H1 (cell line): ENCODE measurements at regions not wholly inside any gene's neighbourhood (a gene's known extent, or its start where the extent isn't known, plus 50 kb on each side); places are given as distances from the start of the nearest gene placed in this dataset.

Experiments
- GTF2F1 ChIP-seq: IDR thresholded peaks from 2 replicates; pipeline ENCODE4 v1.6.1; 2012; ENCODE audit warnings: low read depth, low read length, improper control_type of control experiment, borderline replicate concordance
- TEAD4 ChIP-seq: IDR thresholded peaks from 2 replicates; pipeline ENCODE4 v1.6.1; 2012; ENCODE audit warnings: low read depth, low read length, inconsistent platforms, mixed read lengths
- TF ChIP-seq, protein P1 (sequence below): fragments of 300-600 bp; sonication (generic); IDR thresholded peaks from 2 replicates; pipeline ENCODE4 v1.7.1; 2012; ENCODE audit warnings: low read length, moderate library complexity, mild to moderate bottlenecking, inconsistent platforms; ENCODE audit not compliant: insufficient replicate concordance

DNA sequence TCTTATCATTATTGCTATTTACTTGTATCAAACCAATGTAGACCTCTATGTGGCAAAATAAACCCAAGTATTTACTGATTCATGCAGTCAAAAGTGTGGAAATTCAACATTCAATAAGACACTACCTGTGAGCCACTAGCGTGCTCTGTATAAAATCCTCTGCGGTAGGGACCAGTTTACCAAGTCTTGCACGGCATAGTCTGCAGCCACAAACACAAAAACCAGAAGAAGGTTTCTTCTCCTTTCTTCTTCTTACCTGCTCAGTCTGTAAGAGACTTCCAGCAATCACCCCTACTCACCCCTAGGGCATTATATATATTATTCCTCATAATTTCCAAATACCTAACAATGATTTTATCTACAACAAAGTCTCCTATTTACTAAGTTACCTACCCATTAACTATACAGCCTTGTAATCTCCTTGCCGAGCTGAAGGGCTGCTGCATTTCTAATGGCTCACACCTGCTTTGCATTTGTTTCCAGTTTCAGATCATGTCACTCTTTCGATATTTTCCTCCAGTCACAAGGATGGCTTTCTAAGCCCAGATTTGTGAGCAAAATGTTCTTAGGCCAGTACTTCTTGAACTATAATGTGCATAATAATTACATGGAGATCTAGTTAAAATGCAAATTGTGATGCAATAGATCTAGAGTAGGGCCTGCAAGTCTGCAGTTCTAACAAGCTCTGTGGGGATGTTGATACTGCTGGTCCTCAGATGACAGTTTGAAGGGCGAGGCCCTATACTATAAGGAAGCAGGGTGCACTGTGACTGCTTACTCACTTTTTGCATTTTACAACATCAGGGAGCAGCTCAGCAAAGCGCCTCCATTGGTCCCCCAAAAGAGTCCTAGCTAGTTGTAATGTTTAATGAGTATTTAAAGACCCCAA is 191.9 kb upstream of the DDI1 start (continued):
- TF ChIP-seq, protein P1, sequence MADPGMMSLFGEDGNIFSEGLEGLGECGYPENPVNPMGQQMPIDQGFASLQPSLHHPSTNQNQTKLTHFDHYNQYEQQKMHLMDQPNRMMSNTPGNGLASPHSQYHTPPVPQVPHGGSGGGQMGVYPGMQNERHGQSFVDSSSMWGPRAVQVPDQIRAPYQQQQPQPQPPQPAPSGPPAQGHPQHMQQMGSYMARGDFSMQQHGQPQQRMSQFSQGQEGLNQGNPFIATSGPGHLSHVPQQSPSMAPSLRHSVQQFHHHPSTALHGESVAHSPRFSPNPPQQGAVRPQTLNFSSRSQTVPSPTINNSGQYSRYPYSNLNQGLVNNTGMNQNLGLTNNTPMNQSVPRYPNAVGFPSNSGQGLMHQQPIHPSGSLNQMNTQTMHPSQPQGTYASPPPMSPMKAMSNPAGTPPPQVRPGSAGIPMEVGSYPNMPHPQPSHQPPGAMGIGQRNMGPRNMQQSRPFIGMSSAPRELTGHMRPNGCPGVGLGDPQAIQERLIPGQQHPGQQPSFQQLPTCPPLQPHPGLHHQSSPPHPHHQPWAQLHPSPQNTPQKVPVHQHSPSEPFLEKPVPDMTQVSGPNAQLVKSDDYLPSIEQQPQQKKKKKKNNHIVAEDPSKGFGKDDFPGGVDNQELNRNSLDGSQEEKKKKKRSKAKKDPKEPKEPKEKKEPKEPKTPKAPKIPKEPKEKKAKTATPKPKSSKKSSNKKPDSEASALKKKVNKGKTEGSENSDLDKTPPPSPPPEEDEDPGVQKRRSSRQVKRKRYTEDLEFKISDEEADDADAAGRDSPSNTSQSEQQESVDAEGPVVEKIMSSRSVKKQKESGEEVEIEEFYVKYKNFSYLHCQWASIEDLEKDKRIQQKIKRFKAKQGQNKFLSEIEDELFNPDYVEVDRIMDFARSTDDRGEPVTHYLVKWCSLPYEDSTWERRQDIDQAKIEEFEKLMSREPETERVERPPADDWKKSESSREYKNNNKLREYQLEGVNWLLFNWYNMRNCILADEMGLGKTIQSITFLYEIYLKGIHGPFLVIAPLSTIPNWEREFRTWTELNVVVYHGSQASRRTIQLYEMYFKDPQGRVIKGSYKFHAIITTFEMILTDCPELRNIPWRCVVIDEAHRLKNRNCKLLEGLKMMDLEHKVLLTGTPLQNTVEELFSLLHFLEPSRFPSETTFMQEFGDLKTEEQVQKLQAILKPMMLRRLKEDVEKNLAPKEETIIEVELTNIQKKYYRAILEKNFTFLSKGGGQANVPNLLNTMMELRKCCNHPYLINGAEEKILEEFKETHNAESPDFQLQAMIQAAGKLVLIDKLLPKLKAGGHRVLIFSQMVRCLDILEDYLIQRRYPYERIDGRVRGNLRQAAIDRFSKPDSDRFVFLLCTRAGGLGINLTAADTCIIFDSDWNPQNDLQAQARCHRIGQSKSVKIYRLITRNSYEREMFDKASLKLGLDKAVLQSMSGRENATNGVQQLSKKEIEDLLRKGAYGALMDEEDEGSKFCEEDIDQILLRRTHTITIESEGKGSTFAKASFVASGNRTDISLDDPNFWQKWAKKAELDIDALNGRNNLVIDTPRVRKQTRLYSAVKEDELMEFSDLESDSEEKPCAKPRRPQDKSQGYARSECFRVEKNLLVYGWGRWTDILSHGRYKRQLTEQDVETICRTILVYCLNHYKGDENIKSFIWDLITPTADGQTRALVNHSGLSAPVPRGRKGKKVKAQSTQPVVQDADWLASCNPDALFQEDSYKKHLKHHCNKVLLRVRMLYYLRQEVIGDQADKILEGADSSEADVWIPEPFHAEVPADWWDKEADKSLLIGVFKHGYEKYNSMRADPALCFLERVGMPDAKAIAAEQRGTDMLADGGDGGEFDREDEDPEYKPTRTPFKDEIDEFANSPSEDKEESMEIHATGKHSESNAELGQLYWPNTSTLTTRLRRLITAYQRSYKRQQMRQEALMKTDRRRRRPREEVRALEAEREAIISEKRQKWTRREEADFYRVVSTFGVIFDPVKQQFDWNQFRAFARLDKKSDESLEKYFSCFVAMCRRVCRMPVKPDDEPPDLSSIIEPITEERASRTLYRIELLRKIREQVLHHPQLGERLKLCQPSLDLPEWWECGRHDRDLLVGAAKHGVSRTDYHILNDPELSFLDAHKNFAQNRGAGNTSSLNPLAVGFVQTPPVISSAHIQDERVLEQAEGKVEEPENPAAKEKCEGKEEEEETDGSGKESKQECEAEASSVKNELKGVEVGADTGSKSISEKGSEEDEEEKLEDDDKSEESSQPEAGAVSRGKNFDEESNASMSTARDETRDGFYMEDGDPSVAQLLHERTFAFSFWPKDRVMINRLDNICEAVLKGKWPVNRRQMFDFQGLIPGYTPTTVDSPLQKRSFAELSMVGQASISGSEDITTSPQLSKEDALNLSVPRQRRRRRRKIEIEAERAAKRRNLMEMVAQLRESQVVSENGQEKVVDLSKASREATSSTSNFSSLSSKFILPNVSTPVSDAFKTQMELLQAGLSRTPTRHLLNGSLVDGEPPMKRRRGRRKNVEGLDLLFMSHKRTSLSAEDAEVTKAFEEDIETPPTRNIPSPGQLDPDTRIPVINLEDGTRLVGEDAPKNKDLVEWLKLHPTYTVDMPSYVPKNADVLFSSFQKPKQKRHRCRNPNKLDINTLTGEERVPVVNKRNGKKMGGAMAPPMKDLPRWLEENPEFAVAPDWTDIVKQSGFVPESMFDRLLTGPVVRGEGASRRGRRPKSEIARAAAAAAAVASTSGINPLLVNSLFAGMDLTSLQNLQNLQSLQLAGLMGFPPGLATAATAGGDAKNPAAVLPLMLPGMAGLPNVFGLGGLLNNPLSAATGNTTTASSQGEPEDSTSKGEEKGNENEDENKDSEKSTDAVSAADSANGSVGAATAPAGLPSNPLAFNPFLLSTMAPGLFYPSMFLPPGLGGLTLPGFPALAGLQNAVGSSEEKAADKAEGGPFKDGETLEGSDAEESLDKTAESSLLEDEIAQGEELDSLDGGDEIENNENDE, result no peak
- TF ChIP-seq TEAD4 (no peak), GTF2F1 (no peak)
